HCT116 (cell line): ENCODE measurements at regions not wholly inside any gene's neighbourhood (a gene's known extent, or its start where the extent isn't known, plus 50 kb on each side); places are given as distances from the start of the nearest gene placed in this dataset.

Experiments
- ATAC-seq: fragments of 200-7000 bp; cut with Tn5 transposase; 2 replicates; pipeline ENCODE4 v1.9.1; 2020; ENCODE audit warnings: mild to moderate bottlenecking, moderate library complexity
- BruUV-seq: library from RNA; stranded (reverse); fragments of 400-500 nt; replicated peaks from 2 replicates; lab custom pipeline; 2021; lab: Mats Ljungman, UMichigan
- CTCF ChIA-PET: fragments of 300-600 bp; sonication (Branson Sonifier 250); formaldehyde crosslinking; loops from one replicate; lab custom pipeline; 2021; ENCODE audit warnings: antibody characterized with exemption; lab: Charles Lee
- POLR2A ChIA-PET: fragments of 300-600, 350-600 bp; sonication (Branson Sonifier 250); formaldehyde crosslinking; loops from one replicate; lab custom pipeline; 2021; ENCODE audit warnings: antibody characterized with exemption; lab: Charles Lee
- RAD21 ChIA-PET, 2 experiments: fragments of 300-600 bp; sonication (Branson Sonifier 250); formaldehyde crosslinking; loops; one replicate each; lab custom pipeline; 2023; ENCODE audit warnings: low total read pairs in 2 of 2; ENCODE audit not compliant: uncharacterized antibody in 2 of 2, unreplicated experiment in 2 of 2, low non-redundant PET in 1 of 2; lab: Charles Lee
- DNase-seq: peaks from one replicate; pipeline ENCODE4 v3.0.0-alpha.2; 2010; ENCODE audit warnings: low read depth, low spot score
- H2AFZ ChIP-seq: fragments of 200-600 bp; shearing (Covaris generic), sonication (generic); 2 replicates; pipeline ENCODE4 v1.6.1; 2017; ENCODE audit warnings: low read depth, mixed run types, mixed read lengths, antibody characterized with exemption, low read length; ENCODE audit not compliant: poor library complexity, severe bottlenecking
- H3K27ac ChIP-seq: 2 replicates; pipeline ENCODE4 v1.5.1; 2012; ENCODE audit warnings: low read depth, low read length
- H3K27me3 ChIP-seq: fragments of 200-600 bp; sonication (generic); 2 replicates; pipeline ENCODE4 v1.6.1; 2016; ENCODE audit warnings: mixed run types, low read length, mixed read lengths; ENCODE audit not compliant: insufficient read depth
- H3K36me3 ChIP-seq, 2 experiments: fragments of 200-500 bp in 1 of 2; fragments of 200-600 bp in 1 of 2; sonication (Bioruptor generic) in 1 of 2; sonication (generic) in 1 of 2; 2 replicates each; pipeline versions ENCODE4 v1.5.1 to v1.6.1; 2014 to 2016; ENCODE audit warnings: low read length in 2 of 2, inconsistent platforms in 1 of 2, mixed read lengths in 1 of 2, mixed run types in 1 of 2; ENCODE audit not compliant: insufficient read depth in 2 of 2, control insufficient read depth in 1 of 2
- H3K4me1 ChIP-seq, 2 experiments: fragments of 200-600 bp in 1 of 2; sonication (generic) in 1 of 2; 2 replicates each; pipeline versions ENCODE4 v1.5.1 to v1.6.1; 2012 to 2017; ENCODE audit warnings: low read length in 2 of 2, inconsistent platforms in 1 of 2, mild to moderate bottlenecking in 1 of 2, mixed read lengths in 1 of 2, mixed run types in 1 of 2, moderate library complexity in 1 of 2; ENCODE audit not compliant: insufficient read depth in 2 of 2, control insufficient read depth in 1 of 2
- H3K4me2 ChIP-seq: fragments of 200-600 bp; sonication (generic); 2 replicates; pipeline ENCODE4 v1.6.1; 2017; ENCODE audit warnings: mixed run types, low read length, mixed read lengths
- H3K4me3 ChIP-seq, 2 experiments: fragments of 200-600 bp in 1 of 2; sonication (generic) in 1 of 2; replicated peaks in 1 of 2; 2 replicates each; pipeline ENCODE4 v1.5.1; 2011 to 2016; ENCODE audit warnings: low read length in 2 of 2, control low read depth in 1 of 2, low read depth in 1 of 2, mild to moderate bottlenecking in 1 of 2, mixed read lengths in 1 of 2, mixed run types in 1 of 2
- H3K79me2 ChIP-seq: fragments of 200-600 bp; sonication (generic); 2 replicates; pipeline ENCODE4 v1.6.1; 2017; ENCODE audit warnings: mild to moderate bottlenecking, mixed run types, low read length, moderate library complexity, mixed read lengths; ENCODE audit not compliant: insufficient read depth
- H3K9ac ChIP-seq: fragments of 200-600 bp; sonication (generic); 2 replicates; pipeline ENCODE4 v1.6.1; 2016; ENCODE audit warnings: low read length, mixed read lengths
- H3K9me2 ChIP-seq: fragments of 200-600 bp; sonication (generic), shearing (Covaris generic); 2 replicates; pipeline ENCODE4 v1.6.1; 2017; ENCODE audit warnings: mixed run types, mild to moderate bottlenecking, moderate library complexity; ENCODE audit not compliant: insufficient read depth
- H3K9me3 ChIP-seq, 2 experiments: fragments of 200-500 bp in 1 of 2; fragments of 200-600 bp in 1 of 2; sonication (Bioruptor generic) in 1 of 2; sonication (generic) in 1 of 2; 2 replicates each; pipeline ENCODE4 v1.6.1; 2014 to 2017; ENCODE audit warnings: low read length in 2 of 2, mixed read lengths in 2 of 2, inconsistent platforms in 1 of 2, low read depth in 1 of 2, mild to moderate bottlenecking in 1 of 2, mixed run types in 1 of 2, moderate library complexity in 1 of 2; ENCODE audit not compliant: control insufficient read depth in 1 of 2, insufficient read depth in 1 of 2
- H4K20me1 ChIP-seq: fragments of 200-600 bp; sonication (generic), shearing (Covaris generic); 2 replicates; pipeline ENCODE4 v1.6.1; 2017; ENCODE audit warnings: mixed run types, mild to moderate bottlenecking, moderate library complexity; ENCODE audit not compliant: insufficient read depth
- CBX3 ChIP-seq: IDR thresholded peaks from 2 replicates; pipeline ENCODE4 v1.6.1; 2012; ENCODE audit warnings: low read depth
- ELF1 ChIP-seq: IDR thresholded peaks from 2 replicates; pipeline ENCODE4 v1.6.1; 2012; ENCODE audit warnings: low read depth, borderline replicate concordance
- MAX ChIP-seq: IDR thresholded peaks from 2 replicates; pipeline ENCODE4 v1.6.1; 2012
- RAD21 ChIP-seq: IDR thresholded peaks from 2 replicates; pipeline ENCODE4 v1.6.1; 2012; ENCODE audit warnings: low read depth, mild to moderate bottlenecking
- SIN3A ChIP-seq: IDR thresholded peaks from 2 replicates; pipeline ENCODE4 v1.6.1; 2012; ENCODE audit warnings: low read depth
- SRF ChIP-seq: IDR thresholded peaks from 2 replicates; pipeline ENCODE4 v1.6.1; 2012; ENCODE audit warnings: low read depth
- ZFX ChIP-seq: fragments of 450-650 bp; IDR thresholded peaks from 2 replicates; pipeline ENCODE4 v1.6.1; 2017
- intact Hi-C: fragments of 100-400 bp; cut with micrococcal nuclease; formaldehyde crosslinking; loops from 2 replicates; pipeline ENCODE4 v1.10.0; 2022
- TF ChIP-seq, protein P1 (sequence below): IDR thresholded peaks from 2 replicates; pipeline ENCODE4 v1.6.1; 2011; ENCODE audit warnings: mild to moderate bottlenecking, low read length, moderate library complexity; ENCODE audit not compliant: insufficient replicate concordance; ENCODE audit errors: extremely low read depth
- TF ChIP-seq, protein P2 (sequence below): IDR thresholded peaks from 2 replicates; pipeline ENCODE4 v1.6.1; 2012

DNA sequence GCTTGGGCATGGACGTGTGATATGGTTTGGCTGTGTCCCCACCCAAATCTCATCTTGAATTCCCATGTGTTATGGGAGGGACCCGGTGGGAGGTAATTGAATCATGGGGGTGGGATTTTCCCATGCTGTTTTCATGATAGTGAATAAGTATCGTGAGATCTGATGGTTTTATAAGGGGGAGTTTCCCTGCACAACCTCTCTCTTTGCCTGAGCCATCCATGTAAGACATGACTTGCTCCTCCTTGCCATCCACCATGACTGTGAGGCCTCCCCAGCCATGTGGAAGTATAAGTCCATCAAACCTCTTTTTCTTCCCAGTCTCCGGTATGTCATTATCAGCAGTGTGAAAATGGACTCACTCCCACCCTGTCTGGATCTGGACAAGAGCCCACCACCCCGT is 393.4 kb downstream of the SEC14L1 start:
- Histone ChIP-seq H3K4me2 (no peak overlapping the region), H2AFZ (no peak overlapping the region), H3K4me1 (no peaks in the 10 kb centered on the region), H3K4me3 (no peak overlapping the region), H3K9me2 (no peaks in the 10 kb centered on the region), H3K9ac (no peak overlapping the region)
- no peak for ATAC-seq
- ChIA-PET RAD21 (interaction anchor here in 1 of 2 experiments (0.6 kb wide), 1 partner anchor 674 kb away, joined by 3 read pairs; no protein-coding TSS in a partner anchor), POLR2A (no interaction called here)
- intact Hi-C loops, result no loop called here
- BruUV-seq, result no TSS peak
- TF ChIP-seq, protein P1, sequence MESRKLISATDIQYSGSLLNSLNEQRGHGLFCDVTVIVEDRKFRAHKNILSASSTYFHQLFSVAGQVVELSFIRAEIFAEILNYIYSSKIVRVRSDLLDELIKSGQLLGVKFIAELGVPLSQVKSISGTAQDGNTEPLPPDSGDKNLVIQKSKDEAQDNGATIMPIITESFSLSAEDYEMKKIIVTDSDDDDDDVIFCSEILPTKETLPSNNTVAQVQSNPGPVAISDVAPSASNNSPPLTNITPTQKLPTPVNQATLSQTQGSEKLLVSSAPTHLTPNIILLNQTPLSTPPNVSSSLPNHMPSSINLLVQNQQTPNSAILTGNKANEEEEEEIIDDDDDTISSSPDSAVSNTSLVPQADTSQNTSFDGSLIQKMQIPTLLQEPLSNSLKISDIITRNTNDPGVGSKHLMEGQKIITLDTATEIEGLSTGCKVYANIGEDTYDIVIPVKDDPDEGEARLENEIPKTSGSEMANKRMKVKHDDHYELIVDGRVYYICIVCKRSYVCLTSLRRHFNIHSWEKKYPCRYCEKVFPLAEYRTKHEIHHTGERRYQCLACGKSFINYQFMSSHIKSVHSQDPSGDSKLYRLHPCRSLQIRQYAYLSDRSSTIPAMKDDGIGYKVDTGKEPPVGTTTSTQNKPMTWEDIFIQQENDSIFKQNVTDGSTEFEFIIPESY, result no peak
- TF ChIP-seq MAX, result no peak
- TF ChIP-seq RAD21, result no peak
- no peak for TF ChIP-seq ZFX
- TF ChIP-seq, protein P2, sequence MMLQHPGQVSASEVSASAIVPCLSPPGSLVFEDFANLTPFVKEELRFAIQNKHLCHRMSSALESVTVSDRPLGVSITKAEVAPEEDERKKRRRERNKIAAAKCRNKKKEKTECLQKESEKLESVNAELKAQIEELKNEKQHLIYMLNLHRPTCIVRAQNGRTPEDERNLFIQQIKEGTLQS, result no peak
- TF ChIP-seq ELF1, result no peak
- TF ChIP-seq CBX3, result no peak
- no peak for TF ChIP-seq SRF
- no peak for TF ChIP-seq SIN3A
- TF ChIP-seq, all 23 proteins: peak for 0
- CTCF ChIA-PET, result no interaction called here
- no peaks in the 10 kb centered on the region for H3K36me3 ChIP-seq
- H3K27ac ChIP-seq, result no peak overlapping the region
- no peaks in the 10 kb centered on the region for H3K79me2 ChIP-seq
- H3K9me3 ChIP-seq, result no peaks in the 10 kb centered on the region
- H3K27me3 ChIP-seq, result peaks cover 17% of the 10 kb centered on the region; the same call in 1 of the 2 replicates
- DNase-seq, result no peak
- H4K20me1 ChIP-seq, result no peaks in the 10 kb centered on the region
